Adrenal gland (tissue), 5 donors: ENCODE measurements at regions not wholly inside any gene's neighbourhood (a gene's known extent, or its start where the extent isn't known, plus 50 kb on each side); places are given as distances from the start of the nearest gene placed in this dataset.

Experiments used
- POLR2A ChIP-seq, 2 donors: fragments of 450-650 bp; IDR thresholded peaks; one replicate each; pipeline ENCODE4 v1.6.1; 2017; ENCODE audit warnings: antibody characterized with exemption in 2 of 2, mild to moderate bottlenecking in 2 of 2, moderate library complexity in 1 of 2
- TF ChIP-seq, protein P1 (sequence below), 6 experiments: fragments of 450-650 bp in 4 of 6; fragments of 200-600 bp in 2 of 6; sonication (generic) in 1 of 6; IDR thresholded peaks; 1 replicate in 5 of 6; 2 replicates in 1 of 6; pipeline versions ENCODE4 v1.5.1 to v1.8.0; 2016 to 2021; ENCODE audit warnings: antibody characterized with exemption in 6 of 6, mild to moderate bottlenecking in 2 of 6, moderate library complexity in 1 of 6
- donor health status: DM: no; HTN: no; CAD: no.

DNA sequence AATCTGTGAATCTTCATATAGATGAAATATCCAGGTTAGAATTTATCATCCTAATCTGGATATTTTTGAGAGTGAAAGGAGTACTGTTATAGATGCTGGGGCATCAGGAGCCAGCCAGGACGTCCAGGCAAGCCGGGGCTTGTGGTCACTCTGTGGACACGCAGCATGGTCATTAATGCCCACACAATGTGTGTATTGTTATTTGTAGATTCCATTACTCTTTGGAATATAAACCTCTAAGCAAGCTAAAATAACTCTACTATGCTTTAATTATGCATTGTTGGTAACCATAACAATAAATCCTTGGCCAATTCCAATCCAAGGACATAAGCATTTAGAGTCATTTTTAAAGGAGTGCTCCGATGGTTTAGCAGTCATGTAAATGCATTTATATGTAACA lies 137.9 kb downstream of the TM9SF2 start:
- no peak for TF ChIP-seq POLR2A (IDR thresholded peaks at IDR 0.05)
- TF ChIP-seq, protein P1, sequence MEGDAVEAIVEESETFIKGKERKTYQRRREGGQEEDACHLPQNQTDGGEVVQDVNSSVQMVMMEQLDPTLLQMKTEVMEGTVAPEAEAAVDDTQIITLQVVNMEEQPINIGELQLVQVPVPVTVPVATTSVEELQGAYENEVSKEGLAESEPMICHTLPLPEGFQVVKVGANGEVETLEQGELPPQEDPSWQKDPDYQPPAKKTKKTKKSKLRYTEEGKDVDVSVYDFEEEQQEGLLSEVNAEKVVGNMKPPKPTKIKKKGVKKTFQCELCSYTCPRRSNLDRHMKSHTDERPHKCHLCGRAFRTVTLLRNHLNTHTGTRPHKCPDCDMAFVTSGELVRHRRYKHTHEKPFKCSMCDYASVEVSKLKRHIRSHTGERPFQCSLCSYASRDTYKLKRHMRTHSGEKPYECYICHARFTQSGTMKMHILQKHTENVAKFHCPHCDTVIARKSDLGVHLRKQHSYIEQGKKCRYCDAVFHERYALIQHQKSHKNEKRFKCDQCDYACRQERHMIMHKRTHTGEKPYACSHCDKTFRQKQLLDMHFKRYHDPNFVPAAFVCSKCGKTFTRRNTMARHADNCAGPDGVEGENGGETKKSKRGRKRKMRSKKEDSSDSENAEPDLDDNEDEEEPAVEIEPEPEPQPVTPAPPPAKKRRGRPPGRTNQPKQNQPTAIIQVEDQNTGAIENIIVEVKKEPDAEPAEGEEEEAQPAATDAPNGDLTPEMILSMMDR (IDR thresholded peaks at IDR 0.05) = no peak
